Fibroblast of mammary gland (primary cell): ENCODE measurements at regions not wholly inside any gene's neighbourhood (a gene's known extent, or its start where the extent isn't known, plus 50 kb on each side); places are given as distances from the start of the nearest gene placed in this dataset.

Experiments
- DNase-seq: peaks from one replicate; pipeline ENCODE4 v3.0.0-alpha.2; 2010; ENCODE audit warnings: low read depth
- H3K4me3 ChIP-seq: 2 replicates; pipeline ENCODE4 v1.5.1; 2011; ENCODE audit warnings: low read depth, mild to moderate bottlenecking, low read length, moderate library complexity; ENCODE audit not compliant: control insufficient read depth
- CTCF ChIP-seq: conservative IDR thresholded peaks from 2 replicates; pipeline ENCODE4 v1.5.1; 2011; ENCODE audit warnings: low read depth, low read length, inconsistent platforms; ENCODE audit not compliant: control insufficient read depth, insufficient read depth

- no peak overlapping the region for H3K4me3 ChIP-seq
- TF ChIP-seq CTCF = no peak
- DNase-seq = peak; percentile 75
Measured at GRCh38 chr9:131809941-131810344, 70.1 kb upstream of the RAPGEF1 start.

GRCh38 chr9:131808291-131808690 is 68.4 kb upstream of the RAPGEF1 start:
- no peak overlapping the region for H3K4me3 ChIP-seq
- no peak for TF ChIP-seq CTCF
- no peak for DNase-seq

GRCh38 chr9:131807144-131807983 is 67.5 kb upstream of the RAPGEF1 start:
- no peak for DNase-seq
- H3K4me3 ChIP-seq = no peak overlapping the region
- TF ChIP-seq CTCF = no peak

GRCh38 chr9:131805803-131806202 is 65.9 kb upstream of the RAPGEF1 start:
- TF ChIP-seq CTCF = no peak
- no peak overlapping the region for H3K4me3 ChIP-seq
- DNase-seq = no peak

GRCh38 chr9:131804826-131805225 is 65.0 kb upstream of the RAPGEF1 start:
- no peak for TF ChIP-seq CTCF
- no peak for DNase-seq
- no peak overlapping the region for H3K4me3 ChIP-seq

GRCh38 chr9:131803758-131804411 is 64.0 kb upstream of the RAPGEF1 start:
- TF ChIP-seq CTCF = no peak
- DNase-seq = no peak

More at GRCh38 chr9:131803758-131804411, 64.0 kb upstream of the RAPGEF1 start:
- H3K4me3 ChIP-seq = no peak overlapping the region
